Fibroblast of upper back skin (primary cell): ENCODE measurements at regions not wholly inside any gene's neighbourhood (a gene's known extent, or its start where the extent isn't known, plus 50 kb on each side); places are given as distances from the start of the nearest gene placed in this dataset.
A peak's percentile ranks its signal among the peaks of the same experiment; 100 is the strongest.

ENCODE experiments used
- DNase-seq: peaks from one replicate; pipeline ENCODE4 v3.0.0-alpha.2; 2013

- no peak for DNase-seq
Observed at GRCh38 chr2:64770137-64770780, 116.5 kb upstream of the SERTAD2 start.

GRCh38 chr2:64770781-64771334 is 117.1 kb upstream of the SERTAD2 start:
- peak; percentile 94 for DNase-seq

GRCh38 chr2:64771737-64772136 is 118.0 kb upstream of the SERTAD2 start:
- DNase-seq: no peak

- no peak for DNase-seq
Observed at GRCh38 chr2:64773461-64774118, 119.9 kb upstream of the SERTAD2 start.

- DNase-seq: no peak
Observed at GRCh38 chr2:64777841-64778240, 124.1 kb upstream of the SERTAD2 start.

GRCh38 chr2:64779117-64779690 is 125.5 kb upstream of the SERTAD2 start:
- peak; percentile 91 for DNase-seq

- no peak for DNase-seq
Observed at GRCh38 chr2:64780041-64780440, 126.3 kb upstream of the SERTAD2 start.

- peak; percentile 41 for DNase-seq
Observed at GRCh38 chr2:64781711-64782390, 128.1 kb upstream of the SERTAD2 start.

GRCh38 chr2:64784168-64785061 is 130.7 kb upstream of the SERTAD2 start:
- no peak for DNase-seq

- no peak for DNase-seq
Observed at GRCh38 chr2:64785245-64785644, 131.5 kb upstream of the SERTAD2 start.

GRCh38 chr2:64786343-64787018 is 132.8 kb upstream of the SERTAD2 start:
- no peak for DNase-seq

- no peak for DNase-seq
Observed at GRCh38 chr2:64787019-64787365, 133.3 kb upstream of the SERTAD2 start.

GRCh38 chr2:64787698-64788097 is 134.0 kb upstream of the SERTAD2 start:
- no peak for DNase-seq

- no peak for DNase-seq
Observed at GRCh38 chr2:64789466-64790320, 136.0 kb upstream of the SERTAD2 start.

GRCh38 chr2:64792300-64792699 is 138.6 kb upstream of the SERTAD2 start:
- DNase-seq: no peak

GRCh38 chr2:64792995-64793639 is 139.4 kb upstream of the SERTAD2 start:
- no peak for DNase-seq

GRCh38 chr2:64793701-64794100 is 140.0 kb upstream of the SERTAD2 start:
- DNase-seq: peak; percentile 17

- no peak for DNase-seq
Observed at GRCh38 chr2:64794426-64794995, 140.8 kb upstream of the SERTAD2 start.

GRCh38 chr2:64795024-64795592 is 141.4 kb upstream of the SERTAD2 start:
- DNase-seq: no peak

GRCh38 chr2:64796926-64797325 is 143.2 kb upstream of the SERTAD2 start:
- DNase-seq: no peak
